ENCODE measurements at regions not wholly inside any gene's neighbourhood (a gene's known extent, or its start where the extent isn't known, plus 50 kb on each side); places are given as distances from the start of the nearest gene placed in this dataset.
A peak's percentile ranks its signal among the peaks of the same experiment; 100 is the strongest.

DNA sequence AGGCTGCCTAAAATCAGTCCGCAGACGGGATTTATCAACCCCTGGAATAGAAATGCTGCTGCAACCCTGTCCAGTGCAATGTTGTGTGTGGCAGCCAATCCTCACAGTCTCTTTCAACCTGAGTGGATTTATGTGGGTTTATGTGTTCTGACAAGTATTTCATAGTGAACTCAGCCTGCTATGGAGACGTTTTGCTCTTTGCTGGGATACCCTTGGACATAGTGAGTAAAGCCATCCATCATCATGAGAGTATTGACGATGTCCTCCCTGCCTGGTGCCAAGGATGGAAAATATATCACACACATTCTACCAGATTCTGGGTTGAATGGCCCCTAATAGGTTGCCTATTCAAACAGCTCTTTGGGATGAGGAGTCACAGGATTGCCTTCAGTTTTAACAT is 219.1 kb downstream of the SOCS6 start:
- DNase-seq (ENCODE audit: low spot score), result no peak

- DNase-seq (ENCODE audit: low spot score), result no peak
These were observed 217.7 kb downstream of the SOCS6 start for GRCh38 chr18:70506511-70506910.

DNA sequence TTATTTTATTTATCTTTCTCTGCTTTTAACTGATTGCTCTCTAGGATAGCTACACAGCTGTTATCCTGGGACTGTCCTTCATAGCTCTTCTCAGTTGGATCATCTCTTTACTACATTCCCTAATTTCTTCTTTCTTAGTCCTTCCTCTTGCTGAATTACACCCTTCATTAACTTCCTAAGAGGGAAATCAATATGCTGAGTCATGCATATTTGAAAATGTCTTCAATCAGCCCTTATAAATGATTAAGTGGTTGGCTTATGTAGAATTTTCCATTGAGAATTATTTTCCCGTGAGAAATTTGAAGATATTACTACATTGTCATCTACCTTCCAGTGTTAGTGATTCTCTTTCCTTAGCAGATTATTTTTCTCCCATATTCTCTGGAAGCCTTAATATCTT is 214.2 kb downstream of the SOCS6 start:
- DNase-seq (ENCODE audit: low spot score), result no peak

- no peak for DNase-seq (ENCODE audit: low spot score)
These were observed 212.5 kb downstream of the SOCS6 start for GRCh38 chr18:70501358-70501757.

- DNase-seq (ENCODE audit: low spot score), result no peak
These were observed 211.9 kb downstream of the SOCS6 start for GRCh38 chr18:70500748-70501147.

DNA sequence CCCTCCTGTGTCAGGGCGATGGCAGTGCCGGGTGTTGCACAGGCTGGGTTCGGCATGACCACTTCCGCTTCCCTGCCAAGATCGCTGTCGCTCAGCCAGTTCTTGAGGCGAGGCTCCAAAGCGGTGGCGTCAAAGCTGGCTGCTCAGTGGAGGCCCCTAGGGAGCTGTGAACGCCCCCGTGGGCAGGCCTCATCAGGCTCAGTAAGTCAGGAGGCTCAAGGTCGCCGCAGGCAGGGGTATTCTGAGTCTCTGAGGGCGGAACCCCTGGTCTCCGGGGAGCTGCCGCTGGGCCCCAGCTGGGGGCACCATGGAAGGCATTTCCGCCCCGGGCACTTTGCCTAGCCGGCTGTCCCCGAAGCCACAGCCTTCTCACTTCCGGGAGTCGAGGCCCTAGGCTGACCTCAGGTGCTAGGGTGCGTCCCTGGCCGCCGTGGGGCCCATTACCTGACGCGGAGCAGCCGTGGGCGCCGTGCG is 210.4 kb downstream of the SOCS6 start:
- DNase-seq (ENCODE audit: low spot score), result no peak

GRCh38 chr18:70496353-70497294 is 207.8 kb downstream of the SOCS6 start:
- no peak for DNase-seq (ENCODE audit: low spot score)

DNA sequence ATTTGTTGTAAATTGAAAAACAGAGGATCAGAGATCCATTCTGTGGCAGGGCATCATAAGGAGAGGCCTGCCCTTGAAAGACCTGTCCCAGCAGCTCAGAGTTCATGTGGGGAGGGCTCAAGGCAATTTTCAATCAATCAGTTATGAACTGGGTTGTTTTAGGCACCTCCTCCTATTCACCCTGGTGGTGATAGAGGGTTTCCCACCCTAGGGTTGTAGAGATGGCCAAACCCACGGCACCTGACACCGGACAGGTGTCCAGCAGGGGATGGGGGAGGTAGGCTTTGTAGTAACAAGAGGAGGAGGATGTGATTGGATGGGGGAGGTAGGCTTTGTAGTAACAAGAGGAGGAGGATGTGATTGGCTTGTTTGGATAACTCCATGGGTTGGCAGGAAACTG is 205.7 kb downstream of the SOCS6 start:
- DNase-seq (ENCODE audit: low spot score), result no peak

DNA sequence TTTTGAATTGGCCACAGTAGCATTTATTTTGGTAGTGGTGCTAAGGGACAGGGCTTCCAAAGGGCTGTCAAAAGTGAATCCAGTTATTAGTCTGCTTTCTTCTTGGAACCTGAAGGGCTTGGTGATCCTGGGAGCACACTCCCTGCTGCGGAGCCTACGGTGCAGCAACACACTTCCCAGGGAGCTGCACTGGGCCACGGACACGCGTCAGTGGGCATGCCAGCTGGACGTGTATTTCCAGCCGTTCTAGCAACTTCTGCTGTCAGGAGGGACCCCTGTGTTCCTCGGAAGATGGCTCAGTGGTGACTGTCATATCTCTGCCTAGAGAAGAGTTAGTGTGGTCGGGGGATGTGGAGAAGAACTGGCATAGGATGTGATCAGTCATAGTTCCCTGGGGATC is 204.6 kb downstream of the SOCS6 start:
- no peak for DNase-seq (ENCODE audit: low spot score)

GRCh38 chr18:70491734-70492348 is 203.0 kb downstream of the SOCS6 start:
- DNase-seq (ENCODE audit: low spot score), result peak; percentile 72

DNA sequence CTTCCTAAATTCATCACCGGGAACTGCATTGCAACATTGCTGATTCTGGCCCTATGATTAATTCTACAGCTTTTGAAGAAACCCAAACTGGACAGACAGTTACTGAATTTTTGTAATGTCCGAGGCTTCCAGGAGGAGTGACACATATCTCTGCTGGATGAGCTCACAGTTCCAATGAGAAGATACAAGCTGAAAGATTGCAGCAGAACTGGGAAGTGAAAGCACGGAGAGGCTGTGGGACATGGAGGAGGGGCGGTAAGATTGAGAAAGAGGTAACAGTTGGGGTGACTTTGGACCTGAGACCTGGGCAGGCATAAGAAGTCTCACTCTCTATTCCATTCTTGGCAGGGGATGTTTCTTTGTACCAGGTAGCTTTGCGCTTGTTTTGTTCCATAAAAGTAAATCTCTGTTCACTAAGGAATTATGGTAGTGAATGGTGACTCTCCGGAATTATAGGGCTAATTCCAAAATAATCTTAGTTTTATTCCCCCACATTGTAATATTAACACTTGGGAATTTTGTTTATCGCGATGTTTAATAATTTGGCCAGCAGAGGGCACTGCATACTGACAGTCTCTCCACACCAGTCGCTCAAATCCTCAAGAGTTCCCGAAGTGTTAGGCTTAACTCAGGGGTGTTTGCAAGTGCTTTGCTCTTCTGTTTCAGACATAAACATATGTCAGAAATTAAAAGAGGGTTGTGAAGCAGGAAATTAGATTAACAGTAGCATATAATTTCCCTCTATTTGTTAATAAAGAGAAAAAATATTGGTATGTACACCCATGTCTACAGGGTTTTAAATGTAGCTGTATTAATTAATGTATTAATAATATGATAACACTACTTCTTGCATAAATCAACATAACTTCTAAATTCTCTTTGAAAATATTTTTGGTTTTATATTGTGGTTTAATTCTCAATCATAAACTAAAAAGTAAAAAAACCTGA is 201.4 kb downstream of the SOCS6 start:
- peak; percentile 49 for DNase-seq (ENCODE audit: low spot score)

DNA sequence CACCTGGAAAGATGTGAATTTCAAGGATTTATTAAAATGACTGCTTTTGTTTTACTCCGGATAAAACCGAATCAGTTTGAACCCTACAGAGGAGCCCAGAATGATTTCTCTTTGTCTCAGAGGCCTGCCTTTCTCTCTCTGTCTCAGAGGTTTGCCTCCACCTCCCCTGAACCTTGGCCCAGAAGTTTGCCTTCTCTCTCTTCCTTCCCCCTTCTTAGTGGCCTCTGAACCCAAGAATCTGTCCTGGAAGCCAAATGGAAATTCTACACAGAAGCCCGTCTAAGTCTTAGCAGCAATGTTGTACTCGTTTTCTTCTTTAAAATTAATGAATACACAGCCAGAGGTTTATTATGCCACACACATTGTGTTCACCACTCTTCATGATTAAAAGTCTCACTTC is 200.7 kb downstream of the SOCS6 start:
- no peak for DNase-seq (ENCODE audit: low spot score)

- no peak for DNase-seq (ENCODE audit: low spot score)
These were observed 181.1 kb downstream of the SOCS6 start for GRCh38 chr18:70469916-70470315.

DNA sequence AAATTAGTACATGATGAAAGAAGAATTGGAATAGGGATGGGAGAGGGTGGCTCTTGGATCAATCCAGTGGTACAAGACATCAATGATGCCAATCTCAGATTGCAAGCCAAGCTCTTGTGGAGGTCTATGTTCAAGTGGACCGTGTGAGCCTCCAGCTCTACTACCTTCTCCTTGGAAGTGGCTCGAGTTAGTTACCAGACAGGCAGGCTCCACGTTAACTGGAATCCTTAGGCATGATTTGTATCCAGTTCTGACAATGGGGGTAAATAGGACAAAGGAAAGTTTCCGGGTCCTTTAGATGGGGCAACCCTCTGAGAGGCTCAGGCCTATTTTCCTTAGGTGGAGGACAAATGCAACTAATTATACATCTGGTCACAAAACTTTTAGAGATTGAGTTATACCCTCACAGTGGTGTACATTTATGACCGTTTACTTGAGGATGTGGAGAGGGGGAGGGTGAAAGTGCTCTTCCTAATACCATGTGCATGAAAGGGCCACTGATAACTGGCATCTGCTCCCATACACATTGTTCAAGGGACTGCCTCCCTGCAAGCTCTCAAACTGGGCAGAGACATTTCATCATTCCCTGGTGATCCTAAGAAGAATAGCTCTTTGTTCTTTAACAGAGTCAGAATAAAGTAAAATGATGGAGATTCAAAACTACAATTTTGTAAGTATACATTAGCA is 180.2 kb downstream of the SOCS6 start:
- no peak for DNase-seq (ENCODE audit: low spot score)

DNA sequence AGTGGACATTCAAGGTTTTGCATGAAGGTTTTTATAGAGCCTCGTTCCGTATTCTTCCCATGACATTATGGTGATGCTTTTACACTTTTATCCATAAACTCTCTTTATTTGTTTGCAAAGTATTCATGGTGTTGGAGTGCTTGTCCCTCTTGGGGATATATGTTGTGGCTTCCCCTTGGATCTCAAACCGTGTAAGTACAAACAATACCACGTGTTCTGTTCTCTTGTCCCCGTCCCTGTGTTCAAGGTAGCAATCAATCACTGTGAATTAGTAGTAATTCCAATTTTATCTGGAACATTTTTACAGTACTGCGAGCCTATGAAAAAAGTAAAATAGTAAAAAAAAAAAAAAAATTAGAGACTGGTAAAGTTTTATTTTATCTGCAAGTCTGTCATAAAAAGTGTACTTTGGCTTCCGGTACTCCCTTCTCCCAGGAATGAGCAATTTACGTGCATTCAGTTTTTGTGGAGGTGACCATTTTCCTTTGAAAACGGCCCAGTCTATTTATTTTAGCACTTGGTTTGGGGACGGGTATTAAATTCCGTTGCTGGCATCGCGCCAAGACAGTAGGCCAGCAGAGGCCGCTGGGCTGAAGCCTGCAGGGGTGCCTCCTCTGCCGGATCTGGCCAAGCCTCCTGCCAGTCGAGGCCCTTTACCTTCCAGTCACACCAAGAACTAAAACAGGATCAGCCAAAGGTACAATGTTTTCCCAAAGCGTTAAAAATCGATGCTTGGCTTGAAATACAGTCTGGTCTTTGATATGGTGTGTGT is 175.7 kb downstream of the SOCS6 start:
- peak; percentile 81 for DNase-seq (ENCODE audit: low spot score)

GRCh38 chr18:70463085-70463484 is 174.2 kb downstream of the SOCS6 start:
- DNase-seq (ENCODE audit: low spot score), result no peak

- DNase-seq (ENCODE audit: low spot score), result no peak
These were observed 173.2 kb downstream of the SOCS6 start for GRCh38 chr18:70462078-70462439.

GRCh38 chr18:70461323-70462077 is 172.7 kb downstream of the SOCS6 start:
- no peak for DNase-seq (ENCODE audit: low spot score)

DNA sequence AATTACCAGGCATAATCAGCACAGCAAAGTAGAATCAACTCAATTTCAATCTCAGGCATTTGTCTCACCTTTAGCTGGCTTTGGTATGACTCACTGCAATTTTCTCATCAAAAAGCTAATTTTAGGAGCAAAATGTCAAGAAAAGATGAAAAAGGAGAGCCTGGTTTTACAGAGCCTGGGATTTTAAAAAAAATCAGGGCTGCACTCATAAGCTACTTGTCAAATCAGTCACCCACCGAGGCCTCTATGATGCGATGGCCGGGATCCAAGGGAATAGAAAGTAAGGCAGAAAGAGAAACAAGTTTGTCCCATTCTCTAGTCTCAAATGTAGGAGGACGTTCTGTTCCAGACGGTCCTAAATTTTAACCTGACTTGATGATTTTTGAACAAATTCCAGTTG is 170.9 kb downstream of the SOCS6 start:
- DNase-seq (ENCODE audit: low spot score), result no peak

DNA sequence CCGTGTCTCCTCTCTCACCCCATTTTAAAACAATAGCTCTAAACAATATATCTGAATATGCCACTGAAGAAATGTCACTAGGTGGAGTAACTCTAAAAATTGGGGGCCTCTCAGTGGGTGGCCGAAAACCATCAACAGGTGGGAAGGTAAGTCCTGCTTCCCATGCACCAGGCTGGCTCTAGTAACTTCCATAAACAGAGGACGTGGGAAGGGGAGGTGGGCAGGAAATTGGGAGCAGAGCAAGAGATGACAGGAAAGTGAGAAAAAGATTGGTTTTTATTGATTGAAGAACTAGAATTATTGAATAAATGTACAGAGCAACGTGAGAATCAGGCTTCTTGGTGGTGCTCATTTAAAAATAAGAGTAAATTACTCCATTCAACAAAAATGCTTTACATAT is 170.4 kb downstream of the SOCS6 start:
- no peak for DNase-seq (ENCODE audit: low spot score)

All from iPS-NIHi11 (cell line).